Ishikawa (cell line): ENCODE measurements at regions not wholly inside any gene's neighbourhood (a gene's known extent, or its start where the extent isn't known, plus 50 kb on each side); places are given as distances from the start of the nearest gene placed in this dataset.

Experiments
- CREB1 ChIP-seq: IDR thresholded peaks from 2 replicates; pipeline ENCODE4 v1.6.1; 2012; ENCODE audit warnings: low read depth
- EP300 ChIP-seq: IDR thresholded peaks from 2 replicates; pipeline ENCODE4 v1.6.1; 2012; ENCODE audit warnings: borderline replicate concordance
- FOXM1 ChIP-seq: IDR thresholded peaks from 2 replicates; pipeline ENCODE4 v1.6.1; 2012; ENCODE audit warnings: low read depth, borderline replicate concordance
- TCF12 ChIP-seq: IDR thresholded peaks from 2 replicates; pipeline ENCODE4 v1.6.1; 2012; ENCODE audit warnings: low read depth
- TEAD4 ChIP-seq: IDR thresholded peaks from 2 replicates; pipeline ENCODE4 v1.6.1; 2012

- no peak for TF ChIP-seq FOXM1
- TF ChIP-seq TEAD4, result no peak
- TF ChIP-seq CREB1, result no peak
- no peak for TF ChIP-seq TCF12
- TF ChIP-seq EP300, result no peak
Observed at GRCh38 chr4:126182336-126182735, 867.6 kb downstream of the FAT4 start.
